ENCODE measurements at regions not wholly inside any gene's neighbourhood (a gene's known extent, or its start where the extent isn't known, plus 50 kb on each side); places are given as distances from the start of the nearest gene placed in this dataset.

DNA sequence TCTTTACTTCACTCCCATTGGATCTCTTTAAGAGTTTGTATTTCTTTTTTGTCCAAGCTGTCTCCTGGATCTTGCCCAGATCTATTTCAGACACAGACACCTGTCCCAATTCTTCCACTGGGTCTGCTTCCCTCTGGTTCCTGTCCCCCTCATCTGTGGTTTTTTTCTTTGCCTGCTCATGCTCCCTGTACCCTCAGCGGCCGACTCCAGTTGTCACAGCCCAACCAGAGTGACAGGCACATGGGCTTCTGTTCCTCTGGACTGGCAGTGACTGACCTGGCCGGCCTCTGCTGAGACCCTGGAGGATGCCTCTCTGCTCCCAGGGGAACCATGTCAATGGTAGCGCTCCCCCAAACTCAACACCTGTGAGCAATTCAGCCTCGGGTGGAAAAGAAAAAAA is 142.6 kb downstream of the WSCD1 start:
- TF ChIP-seq, protein P1, sequence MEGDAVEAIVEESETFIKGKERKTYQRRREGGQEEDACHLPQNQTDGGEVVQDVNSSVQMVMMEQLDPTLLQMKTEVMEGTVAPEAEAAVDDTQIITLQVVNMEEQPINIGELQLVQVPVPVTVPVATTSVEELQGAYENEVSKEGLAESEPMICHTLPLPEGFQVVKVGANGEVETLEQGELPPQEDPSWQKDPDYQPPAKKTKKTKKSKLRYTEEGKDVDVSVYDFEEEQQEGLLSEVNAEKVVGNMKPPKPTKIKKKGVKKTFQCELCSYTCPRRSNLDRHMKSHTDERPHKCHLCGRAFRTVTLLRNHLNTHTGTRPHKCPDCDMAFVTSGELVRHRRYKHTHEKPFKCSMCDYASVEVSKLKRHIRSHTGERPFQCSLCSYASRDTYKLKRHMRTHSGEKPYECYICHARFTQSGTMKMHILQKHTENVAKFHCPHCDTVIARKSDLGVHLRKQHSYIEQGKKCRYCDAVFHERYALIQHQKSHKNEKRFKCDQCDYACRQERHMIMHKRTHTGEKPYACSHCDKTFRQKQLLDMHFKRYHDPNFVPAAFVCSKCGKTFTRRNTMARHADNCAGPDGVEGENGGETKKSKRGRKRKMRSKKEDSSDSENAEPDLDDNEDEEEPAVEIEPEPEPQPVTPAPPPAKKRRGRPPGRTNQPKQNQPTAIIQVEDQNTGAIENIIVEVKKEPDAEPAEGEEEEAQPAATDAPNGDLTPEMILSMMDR (conservative IDR thresholded peaks at IDR 0.05): no peak
- TF ChIP-seq EZH2 (IDR thresholded peaks at IDR 0.05; ENCODE audit: low read depth): no peak

DNA sequence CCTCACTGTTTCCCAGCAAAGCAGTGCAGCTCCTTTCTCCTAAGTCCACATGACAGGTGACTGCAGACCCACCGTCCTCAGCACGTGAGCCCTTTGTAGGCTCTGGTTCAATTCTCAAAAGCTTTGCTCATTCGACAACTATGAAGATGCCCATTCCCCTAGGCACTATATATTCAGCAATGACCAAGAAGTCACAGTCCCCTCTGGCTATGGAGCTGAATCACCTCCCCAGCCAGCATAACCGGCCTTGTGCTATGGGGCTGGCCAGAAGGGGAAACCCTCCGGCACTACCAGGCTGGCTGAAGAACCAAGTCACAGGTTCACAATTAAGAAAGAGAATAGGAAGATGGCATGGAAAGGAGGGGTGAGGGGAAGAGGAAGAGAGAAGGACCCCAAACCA is 139.7 kb downstream of the WSCD1 start:
- CTCF ChIA-PET: no interaction called here
- H2AFZ ChIP-seq: no peak overlapping the region
- BruUV-seq (replicated peaks): no TSS peak
- no peaks in the 10 kb centered on the region for H3K9me2 ChIP-seq (ENCODE audit: insufficient read depth)
- DNase-seq: no peak
- no peak overlapping the region for H3K4me2 ChIP-seq
- peaks cover 95% of the 10 kb centered on the region for H3K27me3 ChIP-seq (ENCODE audit: insufficient read depth, low read depth)
- H3F3A ChIP-seq (ENCODE audit: insufficient read depth, low read depth): no peaks in the 10 kb centered on the region
- no peak overlapping the region for H3K4me3 ChIP-seq
- no peaks in the 10 kb centered on the region for H3K4me1 ChIP-seq (replicated peaks; ENCODE audit: insufficient read depth)
- POLR2A ChIA-PET (ENCODE audit: unreplicated experiment): no interaction called here
- H3K9me3 ChIP-seq (ENCODE audit: insufficient read depth, low read depth): no peaks in the 10 kb centered on the region
- no peaks in the 10 kb centered on the region for H3K36me3 ChIP-seq (ENCODE audit: low read depth)
- H3K27ac ChIP-seq: no peak overlapping the region
- intact Hi-C loops (cut with micrococcal nuclease; ENCODE audit: unreplicated experiment): no loop called here
- peaks cover 7% of the 10 kb centered on the region; the same call in 1 of the 2 replicates for H4K20me1 ChIP-seq (ENCODE audit: insufficient read depth)
- TF ChIP-seq EZH2 (IDR thresholded peaks at IDR 0.05; ENCODE audit: low read depth): no peak
- TF ChIP-seq, protein P1 (conservative IDR thresholded peaks at IDR 0.05): no peak
- H3K79me2 ChIP-seq (ENCODE audit: low read depth): no peaks in the 10 kb centered on the region

More for the DNA sequence above, 142.6 kb downstream of the WSCD1 start:
- Histone ChIP-seq H3K9me3 (ENCODE audit: insufficient read depth, low read depth) (no peaks in the 10 kb centered on the region), H2AFZ (no peak overlapping the region), H3K36me3 (ENCODE audit: low read depth) (no peaks in the 10 kb centered on the region), H3K4me3 (no peak overlapping the region), H4K20me1 (ENCODE audit: insufficient read depth) (peaks cover 7% of the 10 kb centered on the region; the same call in 1 of the 2 replicates), H3K4me2 (no peak overlapping the region), H3F3A (ENCODE audit: insufficient read depth, low read depth) (no peaks in the 10 kb centered on the region), H3K27ac (no peak overlapping the region), H3K9me2 (ENCODE audit: insufficient read depth) (no peaks in the 10 kb centered on the region), H3K79me2 (ENCODE audit: low read depth) (no peaks in the 10 kb centered on the region), H3K27me3 (ENCODE audit: insufficient read depth, low read depth) (peaks cover 94% of the 10 kb centered on the region), H3K4me1 (replicated peaks; ENCODE audit: insufficient read depth) (no peaks in the 10 kb centered on the region)
- ChIA-PET CTCF (no interaction called here), POLR2A (ENCODE audit: unreplicated experiment) (no interaction called here)
- no peak for DNase-seq
- intact Hi-C loops (cut with micrococcal nuclease; ENCODE audit: unreplicated experiment): no loop called here
- BruUV-seq (replicated peaks): no TSS peak

DNA sequence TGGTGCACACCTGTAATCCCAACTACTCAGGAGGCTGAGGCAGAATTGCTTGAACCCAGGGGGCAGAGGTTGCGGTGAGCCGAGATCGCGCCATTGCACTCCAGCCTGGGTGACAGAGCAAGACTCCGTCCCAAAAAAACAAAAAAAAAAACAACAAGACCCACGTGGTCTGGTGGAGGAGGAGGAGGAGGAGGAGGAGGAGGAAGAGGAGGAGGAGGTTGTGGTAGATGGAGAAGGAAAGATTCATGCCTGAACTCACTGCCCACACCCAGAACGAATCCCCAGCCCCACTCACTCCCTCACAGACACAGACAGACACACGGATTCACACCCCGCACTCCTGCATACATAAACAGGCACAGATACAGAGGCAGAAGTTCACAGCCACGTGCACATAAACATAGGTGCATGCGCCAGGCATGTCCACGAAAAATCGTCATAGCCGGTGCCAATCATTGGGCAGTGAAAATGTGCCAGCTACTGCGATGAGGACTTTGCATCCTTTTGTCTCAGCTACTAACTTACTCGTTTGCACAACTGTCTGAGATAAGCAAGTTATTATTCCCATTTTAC is 138.5 kb downstream of the WSCD1 start:
- ChIA-PET POLR2A (ENCODE audit: unreplicated experiment) (interaction anchor here (0.6 kb wide), 1 partner anchor 544 kb away, joined by 5 read pairs; no protein-coding TSS in a partner anchor), CTCF (no interaction called here)
- intact Hi-C loops (cut with micrococcal nuclease; ENCODE audit: unreplicated experiment): no loop called here

More for the DNA sequence above, 138.5 kb downstream of the WSCD1 start:
- no peaks in the 10 kb centered on the region for H3K4me1 ChIP-seq (replicated peaks; ENCODE audit: insufficient read depth)
- H3F3A ChIP-seq (ENCODE audit: insufficient read depth, low read depth): no peaks in the 10 kb centered on the region
- no TSS peak for BruUV-seq (replicated peaks)
- H3K79me2 ChIP-seq (ENCODE audit: low read depth): no peaks in the 10 kb centered on the region
- DNase-seq: no peak
- no peak overlapping the region for H3K4me2 ChIP-seq
- no peaks in the 10 kb centered on the region for H3K9me3 ChIP-seq (ENCODE audit: insufficient read depth, low read depth)
- no peak overlapping the region for H3K27ac ChIP-seq
- H2AFZ ChIP-seq: no peak overlapping the region
- TF ChIP-seq, protein P1 (conservative IDR thresholded peaks at IDR 0.05): no peak
- no peak for TF ChIP-seq EZH2 (IDR thresholded peaks at IDR 0.05; ENCODE audit: low read depth)
- H3K9me2 ChIP-seq (ENCODE audit: insufficient read depth): no peaks in the 10 kb centered on the region
- H3K36me3 ChIP-seq (ENCODE audit: low read depth): no peaks in the 10 kb centered on the region
- H3K4me3 ChIP-seq: no peak overlapping the region
- H3K27me3 ChIP-seq (ENCODE audit: insufficient read depth, low read depth): peaks cover 97% of the 10 kb centered on the region
- H4K20me1 ChIP-seq (ENCODE audit: insufficient read depth): peaks cover 7% of the 10 kb centered on the region; the same call in 1 of the 2 replicates
